Activated CD4-positive, alpha-beta T cell treated with anti-CD3 and anti-CD28 coated beads, Interleukin-2, amount 50 U/mL, for 16 hours (primary cell): ENCODE measurements at regions not wholly inside any gene's neighbourhood (a gene's known extent, or its start where the extent isn't known, plus 50 kb on each side); places are given as distances from the start of the nearest gene placed in this dataset.
"Not testable (repeated sequence)": the region's sequence is repeated elsewhere in the genome, so short reads cannot be mapped to it uniquely, and the experiment has no call there.

ENCODE experiments used
- DNase-seq: peaks from one replicate; pipeline ENCODE4 v3.0.0-alpha.2; 2020

DNA sequence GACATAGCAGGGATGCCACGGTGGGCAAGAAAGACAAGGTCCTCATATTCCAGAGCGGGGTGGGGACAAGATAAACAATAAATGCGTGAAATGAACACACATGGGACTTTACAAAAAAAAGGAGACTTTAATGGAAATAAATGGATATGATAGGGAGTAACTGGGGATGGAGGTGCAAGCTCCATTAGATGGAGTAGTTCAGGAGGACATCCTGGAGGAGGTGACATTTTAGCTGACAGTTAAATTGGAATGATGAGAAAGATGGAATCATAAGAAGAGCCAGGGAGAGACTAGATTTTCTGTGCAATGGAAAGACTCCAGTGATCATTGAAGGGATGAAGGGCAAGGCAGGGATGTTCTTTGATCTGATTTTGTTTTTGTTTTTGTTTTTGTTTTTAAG lies 83.6 kb upstream of the MYL10 start:
- DNase-seq: no peak

DNA sequence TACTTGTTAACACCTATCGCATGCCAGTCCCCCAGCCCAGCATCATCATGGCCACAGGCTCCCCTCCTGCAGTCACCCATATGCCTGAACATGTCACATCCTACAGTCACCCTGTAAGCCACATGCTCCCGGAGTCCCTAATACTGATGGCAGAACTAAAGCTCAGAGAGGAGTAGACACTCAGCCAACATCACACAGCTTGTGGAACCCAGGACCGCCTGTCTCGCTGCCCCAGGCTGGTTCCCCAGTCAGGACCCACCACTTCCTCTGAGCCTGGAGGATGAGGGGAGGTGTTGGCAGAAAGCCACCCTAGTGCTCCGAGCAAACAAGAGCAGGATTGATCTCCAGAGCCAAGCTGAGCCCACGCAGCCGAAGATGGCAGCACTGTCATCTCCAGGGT lies 85.0 kb upstream of the MYL10 start:
- DNase-seq: no peak

DNA sequence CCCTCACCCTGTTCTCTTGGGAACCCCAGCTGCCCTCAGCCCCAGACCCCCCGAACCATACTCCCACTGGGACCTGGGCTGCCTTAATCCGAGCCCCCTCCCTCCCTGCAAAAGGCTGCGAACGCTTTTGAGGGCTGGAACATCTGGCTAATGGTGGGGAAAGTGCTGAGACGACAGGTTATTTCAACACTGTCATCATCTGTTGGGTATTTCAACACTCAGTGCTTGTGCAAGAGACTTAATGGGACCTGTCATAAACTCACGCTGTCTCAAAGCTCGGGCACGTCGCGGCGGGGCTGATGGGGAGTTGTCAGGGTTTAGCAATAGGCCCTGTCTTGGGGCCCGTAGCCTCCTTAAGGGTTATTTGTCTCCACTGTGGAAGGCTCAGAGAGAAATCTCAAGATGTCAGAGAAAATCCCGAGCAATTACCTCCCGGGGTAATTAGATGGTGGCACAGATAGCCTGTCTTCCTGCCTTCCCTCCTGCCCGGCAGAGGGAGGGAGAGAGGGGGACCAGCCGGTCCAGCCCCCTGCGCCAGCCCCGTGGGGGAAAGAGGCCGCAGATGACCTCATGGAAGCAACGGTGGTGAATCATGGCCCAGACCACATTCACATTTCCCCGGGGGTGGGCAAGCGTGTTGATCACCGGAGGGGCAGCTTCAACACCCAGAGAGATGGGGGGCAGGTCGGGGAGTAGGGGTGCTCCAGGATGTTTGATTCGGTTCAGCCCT lies 88.7 kb upstream of the MYL10 start:
- no peak for DNase-seq

- no peak for DNase-seq
Measured at GRCh38 chr7:101718363-101719122, 89.4 kb upstream of the MYL10 start.

DNA sequence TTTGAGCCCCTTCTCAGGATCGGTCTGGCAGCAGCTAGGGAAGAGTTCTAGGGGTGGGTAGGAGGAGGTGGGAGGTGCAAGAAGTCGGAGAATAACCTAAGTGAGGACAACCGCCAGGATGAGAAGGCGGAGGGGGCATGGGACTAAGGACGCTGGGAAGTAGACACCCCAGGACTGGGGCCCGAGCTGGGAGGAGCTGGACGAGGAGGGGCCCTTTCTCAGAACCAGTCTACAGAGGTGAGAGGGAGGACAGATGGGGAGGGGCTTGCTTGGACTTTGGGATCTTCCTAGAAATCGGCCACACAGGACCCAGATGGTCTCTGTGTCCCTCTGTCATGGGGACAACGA lies 90.0 kb upstream of the MYL10 start:
- DNase-seq: no peak

DNA sequence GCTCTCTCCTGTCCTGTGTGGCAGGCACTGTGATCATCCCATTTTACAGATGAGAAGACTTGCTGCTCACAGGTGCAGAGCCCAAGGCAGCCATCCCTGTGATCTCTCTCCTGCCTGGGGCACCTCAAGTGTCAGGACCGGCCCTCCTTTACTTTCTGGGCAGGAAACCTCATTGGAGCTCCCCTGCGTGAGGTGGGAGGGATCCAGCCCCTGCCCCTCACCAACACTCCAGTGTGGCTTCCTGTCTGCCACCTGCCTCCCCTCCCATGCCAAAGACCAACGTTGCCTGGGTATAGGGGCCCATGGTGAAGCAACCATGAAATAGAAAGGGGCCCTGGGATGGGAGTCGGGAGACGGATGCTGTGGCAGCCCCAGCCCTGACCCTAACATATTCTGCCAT lies 91.2 kb upstream of the MYL10 start:
- no peak for DNase-seq

- DNase-seq: no peak
Measured at GRCh38 chr7:101722247-101722646, 93.2 kb upstream of the MYL10 start.

- no peak for DNase-seq
Measured at GRCh38 chr7:101723835-101724234, 93.6 kb upstream of the CUX1 start.

DNA sequence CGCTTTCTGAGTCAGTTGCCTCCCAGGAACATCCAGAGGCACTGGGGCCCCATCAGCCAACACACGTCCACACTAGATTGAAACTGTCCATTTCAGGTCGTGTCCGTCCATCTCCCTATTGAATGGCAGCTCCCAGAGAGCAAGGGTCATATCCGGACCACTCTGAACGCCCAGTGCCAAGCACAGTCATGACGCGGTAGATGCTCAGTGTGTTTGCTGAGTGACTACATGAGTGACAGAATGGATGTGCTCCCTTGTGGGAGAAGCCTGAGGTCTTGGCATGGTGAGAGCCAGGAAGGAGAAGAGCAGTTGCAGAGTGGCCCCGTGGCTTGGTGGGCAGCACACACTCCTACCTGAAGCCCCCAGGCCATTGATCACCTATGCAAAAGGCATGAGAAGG lies 92.5 kb upstream of the CUX1 start:
- no peak for DNase-seq

DNA sequence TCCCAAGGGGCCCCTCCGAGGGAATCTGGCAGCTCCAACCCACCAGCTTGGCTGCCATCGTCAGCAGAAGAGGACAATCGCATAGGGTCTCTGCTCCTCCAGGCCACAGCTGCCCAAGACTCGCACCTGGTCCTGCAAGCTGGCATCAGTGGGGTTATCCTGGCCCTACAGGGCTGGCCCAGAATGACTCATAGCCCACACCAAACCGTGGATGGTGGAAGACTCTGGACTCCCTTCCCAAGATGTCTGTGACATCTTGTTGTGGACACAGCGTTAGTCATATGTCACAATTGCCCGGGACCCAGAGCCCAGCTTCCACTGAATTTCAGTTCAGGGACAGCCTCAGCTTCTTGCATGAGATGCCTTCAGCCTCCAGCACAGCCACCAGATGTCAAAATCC lies 91.5 kb upstream of the CUX1 start:
- DNase-seq: no peak

DNA sequence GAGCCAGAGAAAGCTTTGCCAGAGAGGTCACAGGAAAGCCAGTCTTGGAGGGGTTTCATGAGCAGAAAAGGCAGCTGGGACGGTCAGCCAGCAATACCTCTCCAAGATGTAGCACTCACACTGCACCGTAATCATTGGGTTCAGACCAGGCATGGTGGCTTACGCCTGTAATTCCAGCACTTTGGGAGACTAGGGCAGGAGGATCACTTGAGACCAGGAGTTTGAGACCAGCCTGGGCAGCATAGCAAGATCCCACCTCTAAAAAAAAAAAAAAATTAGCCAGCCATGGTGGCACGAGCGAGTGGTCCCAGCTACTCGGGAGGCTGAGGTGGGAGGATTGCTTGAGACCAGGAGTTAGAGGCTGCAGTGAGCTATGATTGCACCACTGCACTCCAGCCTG lies 90.2 kb upstream of the CUX1 start:
- DNase-seq: no peak

DNA sequence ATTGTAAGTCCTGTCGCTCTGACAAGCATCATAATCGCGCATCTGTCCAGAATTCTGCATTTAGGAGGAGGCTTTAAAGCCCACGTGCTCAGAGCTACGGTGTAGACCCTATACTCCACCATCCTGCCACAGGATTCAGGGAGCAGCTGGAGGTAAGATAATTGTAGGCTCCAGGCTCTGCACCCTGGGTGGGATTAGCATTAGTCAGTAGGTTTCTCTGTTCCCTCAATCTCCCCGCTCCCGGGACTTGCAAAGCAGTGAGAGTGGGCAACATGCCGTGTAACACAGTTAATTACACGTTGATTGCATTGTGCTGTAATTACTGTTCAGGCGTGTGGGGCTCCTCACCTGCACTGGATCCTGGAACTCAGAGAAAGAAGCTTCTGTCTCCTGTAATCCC lies 89.3 kb upstream of the CUX1 start:
- DNase-seq: no peak

- DNase-seq: not testable (repeated sequence)
Measured at GRCh38 chr7:101728873-101729240, 88.6 kb upstream of the CUX1 start.

- DNase-seq: no peak
Measured at GRCh38 chr7:101729241-101729883, 88.1 kb upstream of the CUX1 start.

- no peak for DNase-seq
Measured at GRCh38 chr7:101731502-101732084, 85.8 kb upstream of the CUX1 start.

DNA sequence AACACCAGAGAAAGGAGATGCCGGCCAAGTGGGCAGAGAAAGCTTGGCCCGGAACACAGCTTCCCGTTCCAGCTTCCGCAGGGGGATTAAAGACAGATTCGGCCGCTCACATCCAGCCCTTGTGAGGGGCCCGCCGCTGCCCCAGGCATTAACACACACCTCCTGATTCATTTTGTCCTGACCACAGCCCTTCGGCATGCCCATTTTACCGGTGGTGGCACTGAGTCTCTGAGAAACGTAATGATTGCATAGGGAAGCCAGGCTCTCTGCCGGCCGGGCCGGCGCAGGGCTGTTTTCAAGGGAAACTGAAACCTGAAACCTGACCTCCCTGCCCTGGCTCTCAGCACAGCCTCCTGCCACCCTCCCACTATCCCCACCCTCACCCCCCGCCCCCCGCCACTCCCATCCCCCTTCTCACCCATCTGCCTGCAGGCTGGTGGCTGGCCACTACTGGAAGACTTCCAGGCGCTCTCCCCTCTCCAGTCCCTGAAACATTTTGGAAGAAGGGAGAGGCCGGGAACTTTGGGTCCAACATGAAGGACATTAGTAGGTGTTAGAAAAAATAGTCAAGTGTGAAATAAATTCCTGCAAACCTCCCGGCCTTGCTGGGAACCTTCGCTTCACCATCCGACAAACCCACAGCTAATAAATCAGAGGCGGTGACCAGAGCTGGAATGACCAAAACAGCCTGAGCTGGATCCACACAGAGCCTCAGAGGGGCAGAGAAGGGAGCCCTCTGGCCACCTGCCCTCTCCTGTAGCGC lies 83.5 kb upstream of the CUX1 start:
- DNase-seq: no peak

- no peak for DNase-seq
Measured at GRCh38 chr7:101736084-101736483, 81.3 kb upstream of the CUX1 start.

GRCh38 chr7:101739775-101740398 lies 77.5 kb upstream of the CUX1 start:
- peak; percentile 8 for DNase-seq

GRCh38 chr7:101740981-101741725 lies 76.3 kb upstream of the CUX1 start:
- peak; percentile 52 for DNase-seq

- peak; percentile 54 for DNase-seq
Measured at GRCh38 chr7:101743241-101743994, 74.0 kb upstream of the CUX1 start.

DNA sequence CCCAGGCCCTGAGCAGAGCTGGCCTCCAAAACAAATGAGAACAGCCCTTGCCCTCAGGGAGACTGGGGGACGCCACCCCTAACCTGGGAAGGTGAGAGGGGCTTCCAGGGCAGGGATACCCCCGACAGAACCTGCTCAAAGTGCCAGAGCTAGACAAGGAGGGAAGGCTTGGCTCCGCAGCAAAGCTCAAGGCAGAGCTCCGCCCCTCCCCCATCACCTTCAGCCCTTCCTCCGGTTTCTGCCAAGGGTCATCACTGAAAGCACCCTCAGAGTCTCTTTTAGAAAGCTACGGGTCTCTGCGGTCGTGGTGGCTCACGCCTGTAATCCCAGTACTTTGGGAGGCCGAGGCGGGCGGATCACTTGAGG lies 73.4 kb upstream of the CUX1 start:
- DNase-seq: no peak
